Mucosa of descending colon (tissue), 3 donors: ENCODE measurements at regions not wholly inside any gene's neighbourhood (a gene's known extent, or its start where the extent isn't known, plus 50 kb on each side); places are given as distances from the start of the nearest gene placed in this dataset.

Source experiments
- ATAC-seq: fragments of 200-7000 bp; cut with Tn5 transposase; one replicate; pipeline ENCODE4 v1.9.1; 2020; ENCODE audit warnings: mild to moderate bottlenecking, moderate library complexity
- DNase-seq, 3 donors: peaks; one replicate each; pipeline ENCODE4 v3.0.0-alpha.2; 2020
- H3K36me3 ChIP-seq: fragments of 200-600 bp; one replicate; pipeline ENCODE4 v1.8.0; 2021; ENCODE audit warnings: low read depth, mild to moderate bottlenecking
- H3K4me1 ChIP-seq: fragments of 200-600 bp; one replicate; pipeline ENCODE4 v1.8.0; 2021; ENCODE audit warnings: low read depth, mild to moderate bottlenecking
- H3K4me3 ChIP-seq: fragments of 200-600 bp; one replicate; pipeline ENCODE4 v1.8.0; 2021; ENCODE audit warnings: mild to moderate bottlenecking
- H3K9me3 ChIP-seq: fragments of 200-600 bp; one replicate; pipeline ENCODE4 v1.8.0; 2021; ENCODE audit warnings: mild to moderate bottlenecking
- intact Hi-C, 2 donors: fragments of 100-400 bp; cut with DNase I in 1 of 2; cut with micrococcal nuclease in 1 of 2; formaldehyde crosslinking; loops; one replicate each; pipeline versions ENCODE4 v1.11.0 to v1.11.1; 2022; cut with DNase I, micrococcal nuclease
- TF ChIP-seq, protein P1 (sequence below): fragments of 200-600 bp; IDR thresholded peaks from one replicate; pipeline ENCODE4 v1.8.0; 2022; ENCODE audit warnings: antibody characterized with exemption, mild to moderate bottlenecking
- donor health status: DM: no; HTN: no; CAD: no; lungs with moderate emphysema.
- donor health status: DM: no; HTN: no; CAD: no.
- donor health status: DM: no; HTN: yes; CAD: no.

DNA sequence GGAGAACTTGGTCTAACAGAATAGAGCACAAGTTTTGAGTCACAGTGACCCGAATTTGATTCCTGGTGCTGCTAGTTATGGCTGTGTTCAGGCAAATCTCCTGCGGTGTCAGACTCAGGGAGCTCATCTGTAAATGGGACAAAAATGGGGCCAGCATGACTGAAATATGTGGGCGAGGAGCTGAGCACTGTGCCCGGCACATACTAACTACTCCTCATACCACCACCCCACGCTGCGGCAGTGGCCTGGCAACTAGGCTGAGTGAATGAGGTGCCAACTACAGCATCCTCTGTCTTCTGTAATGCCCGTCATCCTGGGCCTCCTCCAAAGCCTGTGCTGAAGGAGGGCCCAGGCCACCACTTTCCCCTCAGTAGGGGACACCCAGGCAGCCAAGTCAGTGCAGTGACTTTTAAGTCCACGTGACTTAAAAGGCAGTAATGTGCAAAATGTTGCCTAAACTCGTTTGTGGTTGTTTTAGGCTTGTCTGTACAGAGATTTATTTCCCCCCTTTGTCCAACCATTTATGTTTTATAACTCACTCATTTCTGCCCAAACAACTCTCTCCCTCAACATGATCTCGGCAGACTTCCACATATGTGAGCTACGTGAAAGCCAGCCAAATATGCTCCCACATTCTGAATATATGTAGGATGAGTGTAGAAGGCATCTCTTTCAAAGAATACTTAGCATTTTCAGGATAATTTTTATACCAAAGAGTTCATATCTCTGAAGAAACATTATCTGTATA, 773.7 kb downstream of the TSN start:
- H3K9me3 ChIP-seq = no peaks in the 10 kb centered on the region
- no peaks in the 10 kb centered on the region for H3K4me1 ChIP-seq
- H3K4me3 ChIP-seq = no peak overlapping the region
- TF ChIP-seq, protein P1, sequence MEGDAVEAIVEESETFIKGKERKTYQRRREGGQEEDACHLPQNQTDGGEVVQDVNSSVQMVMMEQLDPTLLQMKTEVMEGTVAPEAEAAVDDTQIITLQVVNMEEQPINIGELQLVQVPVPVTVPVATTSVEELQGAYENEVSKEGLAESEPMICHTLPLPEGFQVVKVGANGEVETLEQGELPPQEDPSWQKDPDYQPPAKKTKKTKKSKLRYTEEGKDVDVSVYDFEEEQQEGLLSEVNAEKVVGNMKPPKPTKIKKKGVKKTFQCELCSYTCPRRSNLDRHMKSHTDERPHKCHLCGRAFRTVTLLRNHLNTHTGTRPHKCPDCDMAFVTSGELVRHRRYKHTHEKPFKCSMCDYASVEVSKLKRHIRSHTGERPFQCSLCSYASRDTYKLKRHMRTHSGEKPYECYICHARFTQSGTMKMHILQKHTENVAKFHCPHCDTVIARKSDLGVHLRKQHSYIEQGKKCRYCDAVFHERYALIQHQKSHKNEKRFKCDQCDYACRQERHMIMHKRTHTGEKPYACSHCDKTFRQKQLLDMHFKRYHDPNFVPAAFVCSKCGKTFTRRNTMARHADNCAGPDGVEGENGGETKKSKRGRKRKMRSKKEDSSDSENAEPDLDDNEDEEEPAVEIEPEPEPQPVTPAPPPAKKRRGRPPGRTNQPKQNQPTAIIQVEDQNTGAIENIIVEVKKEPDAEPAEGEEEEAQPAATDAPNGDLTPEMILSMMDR = no peak
- H3K36me3 ChIP-seq = no peaks in the 10 kb centered on the region
- intact Hi-C loops = no loop called here
- ATAC-seq (no peak), DNase-seq (no peak)

DNA sequence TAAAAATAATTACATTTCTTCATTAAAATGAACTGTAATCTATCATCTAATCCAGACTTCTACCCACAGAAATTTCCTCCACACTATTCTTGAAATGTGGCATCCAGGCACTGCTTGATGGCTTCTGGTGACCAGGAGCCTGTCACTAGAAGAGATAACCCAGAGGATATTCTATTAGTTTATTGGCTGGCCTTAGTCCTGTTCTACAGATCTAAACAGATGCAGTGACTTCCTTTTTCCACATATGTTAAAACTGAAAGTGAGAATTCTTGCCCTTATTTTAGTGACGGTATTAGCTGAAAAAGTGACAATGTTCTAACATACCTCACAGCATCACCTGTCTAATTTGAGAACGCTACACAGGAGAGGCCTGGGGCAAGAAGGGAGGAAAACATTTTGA, 775.4 kb downstream of the TSN start:
- ATAC-seq (no peak), DNase-seq (no peak)
- H3K36me3 ChIP-seq = no peaks in the 10 kb centered on the region
- H3K4me1 ChIP-seq = no peaks in the 10 kb centered on the region
- intact Hi-C loops = no loop called here
- no peak overlapping the region for H3K4me3 ChIP-seq
- TF ChIP-seq, protein P1 = no peak
- no peaks in the 10 kb centered on the region for H3K9me3 ChIP-seq

DNA sequence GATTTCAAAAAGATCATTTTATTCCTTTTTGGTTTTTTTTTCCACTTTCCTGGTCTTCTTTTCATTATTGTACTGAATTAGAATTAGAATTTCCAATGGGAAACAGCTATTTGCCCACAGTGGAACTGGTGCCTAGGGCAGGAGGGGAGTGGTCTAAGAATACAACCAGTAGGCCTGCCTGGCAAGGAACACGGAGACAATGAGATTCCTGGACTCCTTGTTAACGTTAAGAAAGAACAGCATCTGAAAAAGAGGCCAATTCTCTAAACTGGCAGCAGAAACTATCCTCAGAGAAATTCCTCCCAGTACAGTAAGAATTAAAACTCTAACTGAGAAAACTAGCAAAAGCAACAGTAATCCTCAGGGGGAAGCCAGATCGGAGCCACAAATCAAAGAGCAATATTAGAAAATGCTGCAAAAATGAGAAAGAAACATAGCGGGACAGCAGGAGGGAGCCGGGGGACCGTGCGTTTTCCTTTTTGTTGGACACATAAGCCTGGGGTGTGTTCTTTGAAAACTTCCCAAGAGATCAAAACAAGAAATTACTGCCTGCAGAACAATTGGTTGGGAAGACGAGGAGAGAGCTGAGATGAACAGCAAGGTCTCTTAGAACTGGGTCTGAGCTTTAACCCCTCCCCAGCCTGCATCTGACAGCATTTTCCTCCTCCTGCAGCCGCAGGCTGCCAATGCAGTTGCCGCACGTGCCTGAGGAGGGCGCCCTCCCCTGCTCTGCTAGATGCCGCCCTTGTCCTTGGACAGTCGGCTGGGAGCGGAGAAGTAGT, 776.0 kb downstream of the TSN start:
- Histone ChIP-seq H3K4me1 (no peaks in the 10 kb centered on the region), H3K4me3 (no peak overlapping the region), H3K36me3 (no peaks in the 10 kb centered on the region), H3K9me3 (no peaks in the 10 kb centered on the region)
- DNase-seq (no peak), ATAC-seq (no peak)
- TF ChIP-seq, protein P1 = no peak
- intact Hi-C loops = no loop called here

DNA sequence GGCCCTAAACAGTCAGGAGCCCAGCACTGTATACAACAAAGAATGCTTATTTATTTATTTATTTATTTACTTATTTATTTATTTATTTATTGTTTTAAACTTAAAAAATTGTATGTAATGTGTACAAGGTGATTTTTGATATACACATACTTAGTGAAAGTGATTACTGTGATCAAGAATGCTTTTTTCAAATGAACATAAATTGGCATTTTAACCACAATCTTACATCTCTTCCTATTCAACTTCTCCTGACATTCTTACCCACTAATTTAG, 776.6 kb downstream of the TSN start:
- no peak overlapping the region for H3K4me3 ChIP-seq
- TF ChIP-seq, protein P1 = no peak
- DNase-seq (no peak), ATAC-seq (no peak)
- no peaks in the 10 kb centered on the region for H3K36me3 ChIP-seq
- no peaks in the 10 kb centered on the region for H3K9me3 ChIP-seq
- intact Hi-C loops = no loop called here
- H3K4me1 ChIP-seq = no peaks in the 10 kb centered on the region

DNA sequence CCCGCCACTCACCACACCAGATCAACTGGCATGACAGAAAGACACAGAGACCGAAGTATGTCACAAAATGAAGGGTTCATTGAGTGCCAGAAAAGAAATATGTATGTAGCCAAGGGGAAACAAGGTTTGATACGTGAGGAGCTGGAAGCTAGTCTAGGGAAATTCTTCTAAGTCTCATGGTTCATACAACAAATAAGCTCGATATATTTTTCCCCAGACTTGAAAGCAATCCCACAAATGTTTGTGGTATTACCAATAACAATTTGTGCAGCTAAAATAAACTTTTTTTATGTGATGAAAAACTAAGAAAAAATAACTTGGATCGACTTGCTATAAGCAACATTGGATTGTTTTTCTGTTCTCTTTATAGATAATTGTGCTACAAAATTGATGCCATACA, 777.0 kb downstream of the TSN start:
- intact Hi-C loops = no loop called here
- Histone ChIP-seq H3K4me1 (no peaks in the 10 kb centered on the region), H3K4me3 (no peak overlapping the region), H3K9me3 (no peaks in the 10 kb centered on the region), H3K36me3 (no peaks in the 10 kb centered on the region)
- TF ChIP-seq, protein P1 = no peak
- DNase-seq = no peak
- ATAC-seq = no peak
